ENCODE measurements at regions not wholly inside any gene's neighbourhood (a gene's known extent, or its start where the extent isn't known, plus 50 kb on each side); places are given as distances from the start of the nearest gene placed in this dataset.
"Not testable (repeated sequence)": the region's sequence is repeated elsewhere in the genome, so short reads cannot be mapped to it uniquely, and the experiment has no call there.

DNA sequence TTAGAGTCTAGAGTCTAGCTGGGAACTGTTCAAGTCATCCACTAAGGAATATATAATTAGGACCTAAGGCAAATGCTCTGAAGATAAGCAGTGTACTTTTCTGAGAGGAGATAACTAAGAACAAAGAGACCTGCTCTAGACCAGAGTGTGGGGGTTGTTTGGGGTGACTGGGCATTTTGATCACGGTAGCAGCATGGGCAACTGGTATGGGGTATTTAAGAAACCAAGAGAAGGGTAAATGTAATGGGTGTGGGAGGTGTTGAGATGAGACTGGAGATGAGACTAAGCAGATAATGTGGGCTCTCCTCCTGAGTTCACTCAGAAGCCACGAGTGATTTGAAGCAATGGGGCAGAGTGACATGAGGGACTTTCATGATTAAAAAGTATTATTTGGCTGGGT is 1082.9 kb downstream of the GATA3 start:
- Histone ChIP-seq H2AFZ (replicated peaks; ENCODE audit: low read length, poor library complexity) (no peak overlapping the region), H3K4me1 (ENCODE audit: control insufficient read depth, insufficient read depth, low read length) (no peaks in the 10 kb centered on the region), H2AK5ac (ENCODE audit: low read depth, low read length) (no peak overlapping the region), H3K9me1 (ENCODE audit: insufficient read depth, low read length) (no peaks in the 10 kb centered on the region), H3K56ac (ENCODE audit: extremely low read depth, insufficient read depth, low read length) (no peak overlapping the region), H3K23ac (ENCODE audit: low read depth, low read length) (no peak overlapping the region), H3K36me3 (ENCODE audit: control insufficient read depth, insufficient read depth, low read length) (no peaks in the 10 kb centered on the region), H3K79me1 (ENCODE audit: low read depth in 1 of 2, low read length in 2 of 2) (no peaks in the 10 kb centered on the region), H2BK120ac (ENCODE audit: low read depth, low read length) (no peak overlapping the region), H2BK5ac (ENCODE audit: low read depth, low read length, poor library complexity, severe bottlenecking) (no peak overlapping the region), H3K9ac (ENCODE audit: low read depth, low read length) (no peak overlapping the region), H3K18ac (ENCODE audit: low read depth, low read length) (no peak overlapping the region), H2AK9ac (replicated peaks; ENCODE audit: low read depth, low read length, poor library complexity) (no peak overlapping the region), H4K20me1 (ENCODE audit: insufficient read depth, low read length) (no peaks in the 10 kb centered on the region), H2BK20ac (ENCODE audit: low read depth, low read length) (no peak overlapping the region), H3K4ac (ENCODE audit: low read depth, low read length) (no peak overlapping the region), H3K14ac (replicated peaks; ENCODE audit: low read depth, low read length) (no peak overlapping the region), H3K4me2 (ENCODE audit: low read depth, low read length) (no peak overlapping the region), H4K5ac (ENCODE audit: low read depth, low read length) (no peak overlapping the region), H3K27ac (ENCODE audit: insufficient read depth, low read length) (no peak overlapping the region), H3K9me3 (ENCODE audit: control insufficient read depth, insufficient read depth, low read length) (no peaks in the 10 kb centered on the region; the same call in 1 of the 2 replicates), H3K27me3 (ENCODE audit: control insufficient read depth, insufficient read depth, low read length) (no peaks in the 10 kb centered on the region), H3K4me3 (ENCODE audit: insufficient read depth, low read depth, low read length) (no peak overlapping the region), H4K91ac (ENCODE audit: insufficient read depth, low read depth, low read length) (no peak overlapping the region), H4K8ac (ENCODE audit: low read depth in 2 of 2, low read length in 2 of 2) (no peak overlapping the region), H2BK15ac (ENCODE audit: low read depth, low read length) (no peak overlapping the region)
- TF ChIP-seq MXI1 (IDR thresholded peaks at IDR 0.05; ENCODE audit: borderline replicate concordance, low read depth, low read length) (no peak), BHLHE40 (IDR thresholded peaks at IDR 0.05; ENCODE audit: low read depth, low read length) (no peak), ELK1 (IDR thresholded peaks at IDR 0.05; ENCODE audit: borderline replicate concordance, low read depth, low read length) (no peak), FOS (IDR thresholded peaks at IDR 0.05; ENCODE audit: low read depth, low read length) (no peak), MAZ (IDR thresholded peaks at IDR 0.05; ENCODE audit: borderline replicate concordance, low read depth, low read length) (no peak), RCOR1 (IDR thresholded peaks at IDR 0.05; ENCODE audit: insufficient replicate concordance, low read length) (no peak)
- ATAC-seq (ENCODE audit: low read depth) (no peak), DNase-seq (no peak)
- in situ Hi-C loops (cut with MboI; ENCODE audit: low sequenced_read_pairs) (no loop called here), dilution Hi-C loops (cut with HindIII; ENCODE audit: low sequenced_read_pairs, unreplicated experiment) (no loop called here), intact Hi-C loops (cut with micrococcal nuclease) (no loop called here)
- CTCF ChIA-PET = no interaction called here
- POLR2A ChIA-PET (ENCODE audit: unreplicated experiment) = no interaction called here
- BruUV-seq (replicated peaks) = no TSS peak
- no CpG with 5 or more reads among the region's 2 CpGs for WGBS, 2 experiments (ENCODE audit: extremely low coverage in 2 of 2, insufficient read length in 1 of 2)

DNA sequence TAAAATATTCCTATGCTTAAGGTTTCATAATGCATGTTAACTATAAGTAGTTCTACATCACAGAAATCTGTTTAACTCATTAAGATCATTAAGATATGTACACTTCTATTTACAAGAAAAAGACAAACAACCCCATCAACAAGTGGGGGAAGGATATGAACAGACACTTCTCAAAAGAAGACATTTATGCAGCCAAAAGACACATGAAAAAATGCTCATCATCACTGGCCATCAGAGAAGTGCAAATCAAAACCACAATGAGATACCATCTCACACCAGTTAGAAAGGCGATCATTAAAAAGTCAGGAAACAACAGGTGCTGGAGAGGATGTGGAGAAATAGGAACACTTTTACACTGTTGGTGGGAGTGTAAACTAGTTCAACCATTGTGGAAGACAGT is 1084.3 kb downstream of the GATA3 start:
- H2BK120ac ChIP-seq (ENCODE audit: low read depth, low read length); H3K4ac ChIP-seq (ENCODE audit: low read depth, low read length); H4K5ac ChIP-seq (ENCODE audit: low read depth, low read length); H2AK9ac ChIP-seq (replicated peaks; ENCODE audit: low read depth, low read length, poor library complexity); H4K20me1 ChIP-seq (ENCODE audit: insufficient read depth, low read length); H3K4me3 ChIP-seq (ENCODE audit: insufficient read depth, low read depth, low read length); H3K36me3 ChIP-seq (ENCODE audit: control insufficient read depth, insufficient read depth, low read length); H2BK15ac ChIP-seq (ENCODE audit: low read depth, low read length); H3K4me1 ChIP-seq (ENCODE audit: control insufficient read depth, insufficient read depth, low read length); dilution Hi-C loops (cut with HindIII; ENCODE audit: low sequenced_read_pairs, unreplicated experiment); H3K56ac ChIP-seq (ENCODE audit: extremely low read depth, insufficient read depth, low read length); DNase-seq; H4K8ac ChIP-seq (ENCODE audit: low read depth in 2 of 2, low read length in 2 of 2); H3K27me3 ChIP-seq (ENCODE audit: control insufficient read depth, insufficient read depth, low read length); H2BK5ac ChIP-seq (ENCODE audit: low read depth, low read length, poor library complexity, severe bottlenecking); in situ Hi-C loops (cut with MboI; ENCODE audit: low sequenced_read_pairs); H3K9ac ChIP-seq (ENCODE audit: low read depth, low read length); H2BK20ac ChIP-seq (ENCODE audit: low read depth, low read length); CTCF ChIA-PET; H2AK5ac ChIP-seq (ENCODE audit: low read depth, low read length); H3K79me1 ChIP-seq (ENCODE audit: low read depth in 1 of 2, low read length in 2 of 2); H2AFZ ChIP-seq (replicated peaks; ENCODE audit: low read length, poor library complexity); BruUV-seq (replicated peaks); H3K9me1 ChIP-seq (ENCODE audit: insufficient read depth, low read length); H3K23ac ChIP-seq (ENCODE audit: low read depth, low read length); H3K27ac ChIP-seq (ENCODE audit: insufficient read depth, low read length); H3K18ac ChIP-seq (ENCODE audit: low read depth, low read length); H4K91ac ChIP-seq (ENCODE audit: insufficient read depth, low read depth, low read length); intact Hi-C loops (cut with micrococcal nuclease); H3K9me3 ChIP-seq (ENCODE audit: control insufficient read depth, insufficient read depth, low read length); ATAC-seq (ENCODE audit: low read depth); H3K14ac ChIP-seq (replicated peaks; ENCODE audit: low read depth, low read length); POLR2A ChIA-PET (ENCODE audit: unreplicated experiment); H3K4me2 ChIP-seq (ENCODE audit: low read depth, low read length): not testable (repeated sequence)
- WGBS, 2 experiments (ENCODE audit: extremely low coverage in 2 of 2, insufficient read length in 1 of 2) = no CpG with 5 or more reads among the region's 1 CpG

All from IMR-90 (cell line).